ENCODE measurements at regions not wholly inside any gene's neighbourhood (a gene's known extent, or its start where the extent isn't known, plus 50 kb on each side); places are given as distances from the start of the nearest gene placed in this dataset.
A peak's percentile ranks its signal among the peaks of the same experiment; 100 is the strongest.

GRCh38 chr2:19473350-19473749, 114.9 kb upstream of the OSR1 start:
- Histone ChIP-seq H3K36me3 (ENCODE audit: control insufficient read depth, insufficient read depth, low read length) (no peaks in the 10 kb centered on the region), H3K4me1 (ENCODE audit: control insufficient read depth, insufficient read depth, low read length) (no peaks in the 10 kb centered on the region), H3K9me3 (ENCODE audit: control insufficient read depth, insufficient read depth, low read length) (no peaks in the 10 kb centered on the region), H3K27me3 (ENCODE audit: control insufficient read depth, insufficient read depth, low read length) (no peaks in the 10 kb centered on the region), H3K27ac (ENCODE audit: low read depth, low read length) (no peak overlapping the region), H3K4me3 (ENCODE audit: low read depth, low read length) (no peak overlapping the region)
- no peak for DNase-seq (ENCODE audit: low read depth in 4 of 6, low spot score in 6 of 6)
- 74% methylated on average over 5 of the region's 6 CpGs for WGBS (ENCODE audit: insufficient coverage)

GRCh38 chr2:19472391-19472978, 114.1 kb upstream of the OSR1 start:
- H3K36me3 ChIP-seq (ENCODE audit: control insufficient read depth, insufficient read depth, low read length), result no peaks in the 10 kb centered on the region
- H3K27ac ChIP-seq (ENCODE audit: low read depth, low read length), result no peak overlapping the region
- H3K27me3 ChIP-seq (ENCODE audit: control insufficient read depth, insufficient read depth, low read length), result no peaks in the 10 kb centered on the region
- WGBS (ENCODE audit: insufficient coverage), result 78% methylated on average over 1 of the region's 4 CpGs
- no peak overlapping the region for H3K4me3 ChIP-seq (ENCODE audit: low read depth, low read length)
- H3K4me1 ChIP-seq (ENCODE audit: control insufficient read depth, insufficient read depth, low read length), result no peaks in the 10 kb centered on the region
- no peaks in the 10 kb centered on the region for H3K9me3 ChIP-seq (ENCODE audit: control insufficient read depth, insufficient read depth, low read length)
- no peak for DNase-seq (ENCODE audit: low read depth in 4 of 6, low spot score in 6 of 6)

- Histone ChIP-seq H3K36me3 (ENCODE audit: control insufficient read depth, insufficient read depth, low read length) (no peaks in the 10 kb centered on the region), H3K4me3 (ENCODE audit: low read depth, low read length) (no peak overlapping the region), H3K9me3 (ENCODE audit: control insufficient read depth, insufficient read depth, low read length) (no peaks in the 10 kb centered on the region), H3K27me3 (ENCODE audit: control insufficient read depth, insufficient read depth, low read length) (no peaks in the 10 kb centered on the region), H3K27ac (ENCODE audit: low read depth, low read length) (no peak overlapping the region), H3K4me1 (ENCODE audit: control insufficient read depth, insufficient read depth, low read length) (no peaks in the 10 kb centered on the region)
- WGBS (ENCODE audit: insufficient coverage), result 82% methylated on average over 2 of the region's 4 CpGs
- no peak for DNase-seq (ENCODE audit: low read depth in 4 of 6, low spot score in 6 of 6)
These were observed 113.1 kb upstream of the OSR1 start for GRCh38 chr2:19471491-19471890.

GRCh38 chr2:19465978-19466377, 107.6 kb upstream of the OSR1 start:
- Histone ChIP-seq H3K9me3 (ENCODE audit: control insufficient read depth, insufficient read depth, low read length) (peaks cover 1% of the 10 kb centered on the region), H3K4me3 (ENCODE audit: low read depth, low read length) (no peak overlapping the region), H3K36me3 (ENCODE audit: control insufficient read depth, insufficient read depth, low read length) (no peaks in the 10 kb centered on the region), H3K4me1 (ENCODE audit: control insufficient read depth, insufficient read depth, low read length) (no peaks in the 10 kb centered on the region), H3K27me3 (ENCODE audit: control insufficient read depth, insufficient read depth, low read length) (no peaks in the 10 kb centered on the region), H3K27ac (ENCODE audit: low read depth, low read length) (no peak overlapping the region)
- DNase-seq (ENCODE audit: low read depth in 4 of 6, low spot score in 6 of 6), result peak in 1 of 6 donors; percentile 57

GRCh38 chr2:19462256-19462645, 103.8 kb upstream of the OSR1 start:
- no peak overlapping the region for H3K27ac ChIP-seq (ENCODE audit: low read depth, low read length)
- DNase-seq (ENCODE audit: low read depth in 4 of 6, low spot score in 6 of 6), result peak in 1 of 6 donors; percentile 65
- WGBS (ENCODE audit: insufficient coverage), result 100% methylated on average over 1 of the region's 2 CpGs

GRCh38 chr2:19461504-19462255, 103.3 kb upstream of the OSR1 start:
- no peaks in the 10 kb centered on the region for H3K36me3 ChIP-seq (ENCODE audit: control insufficient read depth, insufficient read depth, low read length)
- H3K4me3 ChIP-seq (ENCODE audit: low read depth, low read length), result no peak overlapping the region
- no peak overlapping the region for H3K27ac ChIP-seq (ENCODE audit: low read depth, low read length)
- peak in 1 of 6 donors; percentile 49 for DNase-seq (ENCODE audit: low read depth in 4 of 6, low spot score in 6 of 6)
- WGBS (ENCODE audit: insufficient coverage), result no CpG with 5 or more reads among the region's 5 CpGs
- no peaks in the 10 kb centered on the region for H3K27me3 ChIP-seq (ENCODE audit: control insufficient read depth, insufficient read depth, low read length)
- no peaks in the 10 kb centered on the region for H3K4me1 ChIP-seq (ENCODE audit: control insufficient read depth, insufficient read depth, low read length)
- H3K9me3 ChIP-seq (ENCODE audit: control insufficient read depth, insufficient read depth, low read length), result peaks cover 1% of the 10 kb centered on the region

More at GRCh38 chr2:19462256-19462645, 103.8 kb upstream of the OSR1 start:
- H3K4me1 ChIP-seq (ENCODE audit: control insufficient read depth, insufficient read depth, low read length), result no peaks in the 10 kb centered on the region
- H3K36me3 ChIP-seq (ENCODE audit: control insufficient read depth, insufficient read depth, low read length), result no peaks in the 10 kb centered on the region
- H3K27me3 ChIP-seq (ENCODE audit: control insufficient read depth, insufficient read depth, low read length), result no peaks in the 10 kb centered on the region
- peaks cover 1% of the 10 kb centered on the region for H3K9me3 ChIP-seq (ENCODE audit: control insufficient read depth, insufficient read depth, low read length)
- no peak overlapping the region for H3K4me3 ChIP-seq (ENCODE audit: low read depth, low read length)

- DNase-seq (ENCODE audit: low read depth in 4 of 6, low spot score in 6 of 6), result peak in 1 of 6 donors; percentile 9
- WGBS (ENCODE audit: insufficient coverage), result 88% methylated on average over 2 of the region's 5 CpGs
- Histone ChIP-seq H3K36me3 (ENCODE audit: control insufficient read depth, insufficient read depth, low read length) (no peaks in the 10 kb centered on the region), H3K9me3 (ENCODE audit: control insufficient read depth, insufficient read depth, low read length) (peaks cover 1% of the 10 kb centered on the region), H3K4me3 (ENCODE audit: low read depth, low read length) (no peak overlapping the region), H3K27ac (ENCODE audit: low read depth, low read length) (no peak overlapping the region), H3K4me1 (ENCODE audit: control insufficient read depth, insufficient read depth, low read length) (no peaks in the 10 kb centered on the region), H3K27me3 (ENCODE audit: control insufficient read depth, insufficient read depth, low read length) (no peaks in the 10 kb centered on the region)
These were observed 102.3 kb upstream of the OSR1 start for GRCh38 chr2:19460761-19461160.

- Histone ChIP-seq H3K36me3 (ENCODE audit: control insufficient read depth, insufficient read depth, low read length) (no peaks in the 10 kb centered on the region), H3K27me3 (ENCODE audit: control insufficient read depth, insufficient read depth, low read length) (no peaks in the 10 kb centered on the region), H3K4me3 (ENCODE audit: low read depth, low read length) (no peak overlapping the region), H3K27ac (ENCODE audit: low read depth, low read length) (no peak overlapping the region), H3K9me3 (ENCODE audit: control insufficient read depth, insufficient read depth, low read length) (no peaks in the 10 kb centered on the region), H3K4me1 (ENCODE audit: control insufficient read depth, insufficient read depth, low read length) (no peaks in the 10 kb centered on the region)
- DNase-seq (ENCODE audit: low read depth in 4 of 6, low spot score in 6 of 6), result no peak
- WGBS (ENCODE audit: insufficient coverage), result 88% methylated on average over 1 of the region's 1 CpG
These were observed 100.1 kb upstream of the OSR1 start for GRCh38 chr2:19458427-19459003.

- DNase-seq (ENCODE audit: low read depth in 4 of 6, low spot score in 6 of 6), result no peak
- no peaks in the 10 kb centered on the region for H3K36me3 ChIP-seq (ENCODE audit: control insufficient read depth, insufficient read depth, low read length)
- H3K27me3 ChIP-seq (ENCODE audit: control insufficient read depth, insufficient read depth, low read length), result no peaks in the 10 kb centered on the region
- no peak overlapping the region for H3K27ac ChIP-seq (ENCODE audit: low read depth, low read length)
- H3K9me3 ChIP-seq (ENCODE audit: control insufficient read depth, insufficient read depth, low read length), result no peaks in the 10 kb centered on the region
- H3K4me1 ChIP-seq (ENCODE audit: control insufficient read depth, insufficient read depth, low read length), result no peaks in the 10 kb centered on the region
- H3K4me3 ChIP-seq (ENCODE audit: low read depth, low read length), result no peak overlapping the region
These were observed 99.4 kb upstream of the OSR1 start for GRCh38 chr2:19457809-19458208.

All from spinal cord (tissue), 9 donors.